K562 (cell line): ENCODE measurements at regions not wholly inside any gene's neighbourhood (a gene's known extent, or its start where the extent isn't known, plus 50 kb on each side); places are given as distances from the start of the nearest gene placed in this dataset.

Source experiments
- ATAC-seq: fragments of 200-7000 bp; cut with Tn5 transposase; 3 replicates; pipeline ENCODE4 v1.9.1; 2020; ENCODE audit warnings: moderate library complexity
- BruUV-seq: library from RNA; stranded (reverse); fragments of 400-500 nt; replicated peaks from 2 replicates; lab custom pipeline; 2021; lab: Mats Ljungman, UMichigan
- CTCF ChIA-PET: fragments of 300-600 bp; formaldehyde crosslinking; extraction: SDS; loops from one replicate; lab custom pipeline; 2021; ENCODE audit warnings: low intra/inter-chr PET ratio; lab: Yijun Ruan, JAX
- POLR2A ChIA-PET: fragments of 300-600, 350-650 bp; sonication (Branson Sonifier 250); formaldehyde crosslinking; extraction: SDS; loops from one replicate; lab custom pipeline; 2021; ENCODE audit warnings: antibody characterized with exemption, inconsistent platforms; lab: Yijun Ruan, JAX
- DNase-seq, 4 experiments: peaks; one replicate each; pipeline versions ENCODE4 v3.0.0 to v3.0.0-alpha.2; 2011 to 2018; ENCODE audit warnings: low spot score in 3 of 4, mixed read lengths in 3 of 4; ENCODE audit errors: extremely low read depth in 1 of 4
- FAIRE-seq: peaks from 2 replicates; lab custom pipeline; 2011; peaks lifted over from hg19 to GRCh38; lab: Jason Lieb, UNC
- H2AFZ ChIP-seq: 2 replicates; pipeline ENCODE4 v1.6.0; 2011; ENCODE audit warnings: low read depth, low read length, control low read depth, inconsistent platforms
- H3K27ac ChIP-seq: fragments of 200-600 bp; 3 replicates; pipeline ENCODE4 v1.8.0; 2011; ENCODE audit warnings: low read depth, mild to moderate bottlenecking, control low read depth, inconsistent platforms, low read length, moderate library complexity, mixed read lengths; ENCODE audit errors: extremely low read depth
- H3K27me3 ChIP-seq, 2 experiments: fragments of 300-600 bp in 1 of 2; 2 replicates in 1 of 2; 3 replicates in 1 of 2; pipeline versions ENCODE4 v1.6.0 to v1.8.0; 2011; ENCODE audit warnings: inconsistent platforms in 2 of 2, low read length in 2 of 2, mild to moderate bottlenecking in 1 of 2, mixed read lengths in 1 of 2, moderate library complexity in 1 of 2; ENCODE audit not compliant: control insufficient read depth in 2 of 2, insufficient read depth in 2 of 2
- H3K36me3 ChIP-seq: fragments of 300-600 bp; 3 replicates; pipeline ENCODE4 v1.8.0; 2011; ENCODE audit warnings: mild to moderate bottlenecking, low read length, inconsistent platforms; ENCODE audit not compliant: control insufficient read depth, insufficient read depth
- H3K4me1 ChIP-seq, 2 experiments: fragments of 200-600 bp in 1 of 2; replicated peaks in 1 of 2; 2 replicates in 1 of 2; 3 replicates in 1 of 2; pipeline versions ENCODE4 v1.5.1 to v1.8.0; 2011; ENCODE audit warnings: inconsistent platforms in 2 of 2, low read length in 2 of 2, mild to moderate bottlenecking in 1 of 2, mixed read lengths in 1 of 2, moderate library complexity in 1 of 2; ENCODE audit not compliant: control insufficient read depth in 2 of 2, insufficient read depth in 2 of 2
- H3K4me2 ChIP-seq: 2 replicates; pipeline ENCODE4 v1.6.1; 2011; ENCODE audit warnings: low read length, control low read depth, inconsistent platforms, mixed read lengths; ENCODE audit not compliant: insufficient read depth
- H3K4me3 ChIP-seq: fragments of 200-600 bp; sonication (generic), shearing (Covaris generic); 2 replicates; pipeline ENCODE4 v1.5.1; 2016; ENCODE audit warnings: control low read depth, inconsistent platforms
- H3K79me2 ChIP-seq: fragments of 200-600 bp; 3 replicates; pipeline ENCODE4 v1.8.0; 2011; ENCODE audit warnings: low read length, inconsistent platforms; ENCODE audit not compliant: control insufficient read depth, insufficient read depth
- H3K9ac ChIP-seq, 2 experiments: 2 replicates each; pipeline versions ENCODE4 v1.6.0 to v1.6.1; 2011; ENCODE audit warnings: low read depth in 2 of 2, low read length in 2 of 2, control low read depth in 1 of 2, inconsistent platforms in 1 of 2, mild to moderate bottlenecking in 1 of 2, mixed read lengths in 1 of 2; ENCODE audit not compliant: insufficient read depth in 1 of 2
- H3K9me1 ChIP-seq: one replicate; pipeline ENCODE4 v1.6.0; 2011; ENCODE audit warnings: inconsistent platforms, mild to moderate bottlenecking, low read length, moderate library complexity; ENCODE audit not compliant: control insufficient read depth, insufficient read depth
- H3K9me3 ChIP-seq: replicated peaks from 2 replicates; pipeline ENCODE4 v1.5.1; 2011; ENCODE audit warnings: low read depth, low read length, inconsistent platforms; ENCODE audit not compliant: control insufficient read depth, insufficient read depth
- H4K20me1 ChIP-seq: replicated peaks from 2 replicates; pipeline ENCODE4 v1.6.1; 2011; ENCODE audit warnings: low read length, inconsistent platforms, mixed read lengths; ENCODE audit not compliant: control insufficient read depth, insufficient read depth
- CBFA2T2 ChIP-seq: fragments of 450-650 bp; conservative IDR thresholded peaks from 2 replicates; pipeline ENCODE4 v1.6.1; 2017; ENCODE audit warnings: mild to moderate bottlenecking
- CBX5 ChIP-seq: IDR thresholded peaks from 2 replicates; pipeline ENCODE4 v1.6.1; 2014; ENCODE audit warnings: low read depth, borderline replicate concordance
- E2F4 ChIP-seq: sonication (generic); formaldehyde crosslinking; IDR thresholded peaks from 2 replicates; pipeline ENCODE4 v1.8.0; 2022; ENCODE audit warnings: mild to moderate bottlenecking, low read depth, missing genetic modification reagents
- ERF ChIP-seq: fragments of 450-650 bp; formaldehyde crosslinking; IDR thresholded peaks from 2 replicates; pipeline ENCODE4 v1.4.0; 2020; ENCODE audit warnings: mild to moderate bottlenecking, mixed read lengths
- HMGXB4 ChIP-seq: sonication (generic); formaldehyde crosslinking; IDR thresholded peaks from 2 replicates; pipeline ENCODE4 v1.8.1; 2023; ENCODE audit warnings: mild to moderate bottlenecking, missing genetic modification reagents
- HNRNPL ChIP-seq: fragments of 200-400 bp; formaldehyde crosslinking; IDR thresholded peaks from 2 replicates; pipeline ENCODE4 v1.6.1; 2017; ENCODE audit warnings: low read depth, mild to moderate bottlenecking, low read length
- KAT8 ChIP-seq: fragments of 450-650 bp; IDR thresholded peaks from 2 replicates; pipeline ENCODE4 v1.6.1; 2016; ENCODE audit warnings: low read depth, mild to moderate bottlenecking
- KHSRP ChIP-seq: fragments of 450-650 bp; IDR thresholded peaks from 2 replicates; pipeline ENCODE4 v1.6.1; 2017
- SAFB ChIP-seq: fragments of 200-400 bp; formaldehyde crosslinking; IDR thresholded peaks from 2 replicates; pipeline ENCODE4 v1.6.1; 2017; ENCODE audit warnings: low read depth, low read length, borderline replicate concordance
- SOX6 ChIP-seq: fragments of 450-650 bp; IDR thresholded peaks from 2 replicates; pipeline ENCODE4 v1.6.1; 2014; ENCODE audit warnings: mild to moderate bottlenecking
- TAL1 ChIP-seq: fragments of 450-650 bp; IDR thresholded peaks from 2 replicates; pipeline ENCODE4 v1.6.1; 2016; ENCODE audit warnings: mild to moderate bottlenecking
- TRIM24 ChIP-seq, 2 experiments: fragments of 450-650 bp; IDR thresholded peaks; 2 replicates each; pipeline ENCODE4 v1.6.1; 2016
- XRCC4 ChIP-seq: IDR thresholded peaks from one replicate; pipeline ENCODE4 v1.6.1; 2011; ENCODE audit not compliant: insufficient read depth, insufficient read length; ENCODE audit errors: extremely low read depth
- ZNF263 ChIP-seq: sonication (generic); formaldehyde crosslinking; IDR thresholded peaks from 2 replicates; pipeline ENCODE4 v1.8.0; 2022; ENCODE audit warnings: mild to moderate bottlenecking, missing genetic modification reagents, borderline replicate concordance
- ZNF57 ChIP-seq: fragments of 450-650 bp; formaldehyde crosslinking; IDR thresholded peaks from 2 replicates; pipeline ENCODE4 v1.4.0; 2020; ENCODE audit warnings: mild to moderate bottlenecking, moderate library complexity
- WGBS: fragments of 100-300 bp; shearing (Covaris generic); methylation state at CpG from one replicate; pipeline ENCODE4 v1.1.6; 2016; ENCODE audit warnings: low coverage, mixed read lengths; ENCODE audit not compliant: insufficient coverage; ENCODE audit errors: missing lambda C conversion rate; 5-methylcytosine and 5-hydroxymethylcytosine counted together
- in situ Hi-C: fragments of 300-500 bp; cut with MboI; formaldehyde crosslinking; loops from 4 replicates; pipeline ENCODE4 v1.15.0; 2018; ENCODE audit warnings: inconsistent platforms, mixed read lengths
- intact Hi-C: fragments of 100-400 bp; cut with micrococcal nuclease; formaldehyde crosslinking; loops from 2 replicates; pipeline ENCODE4 v1.14.2; 2022

GRCh38 chr16:80054647-80055046 is 454.1 kb upstream of the MAF start:
- ChIA-PET CTCF (no interaction called here), POLR2A (no interaction called here)

More at GRCh38 chr16:80054647-80055046, 454.1 kb upstream of the MAF start:
- DNase-seq = no peak
- Histone ChIP-seq H2AFZ (no peak overlapping the region), H3K4me2 (no peak overlapping the region), H3K27me3 (no peaks in the 10 kb centered on the region), H3K36me3 (no peaks in the 10 kb centered on the region), H3K4me3 (no peak overlapping the region), H3K9me3 (no peaks in the 10 kb centered on the region), H3K9ac (no peak overlapping the region), H3K4me1 (no peaks in the 10 kb centered on the region), H3K9me1 (no peaks in the 10 kb centered on the region), H3K79me2 (no peaks in the 10 kb centered on the region), H4K20me1 (no peaks in the 10 kb centered on the region), H3K27ac (no peak overlapping the region)
- intact Hi-C loops (no loop called here), in situ Hi-C loops (no loop called here)
- FAIRE-seq = no peak
- 31% methylated on average over 2 of the region's 2 CpGs for WGBS
- BruUV-seq = no TSS peak
- TF ChIP-seq CBFA2T2 (no peak), HMGXB4 (CRISPR knock-in tag) (no peak), TRIM24 (IDR thresholded peaks at IDR 0.05) (no peak), KHSRP (no peak), E2F4 (no peak), HNRNPL (no peak), ZNF263 (CRISPR knock-in tag) (no peak), KAT8 (no peak), SAFB (no peak), SOX6 (no peak), ZNF57 (CRISPR knock-in tag) (no peak), TAL1 (no peak), XRCC4 (no peak), CBX5 (no peak), ERF (CRISPR knock-in tag) (no peak)
- no peak for ATAC-seq
